ENCODE measurements at regions not wholly inside any gene's neighbourhood (a gene's known extent, or its start where the extent isn't known, plus 50 kb on each side); places are given as distances from the start of the nearest gene placed in this dataset.

DNA sequence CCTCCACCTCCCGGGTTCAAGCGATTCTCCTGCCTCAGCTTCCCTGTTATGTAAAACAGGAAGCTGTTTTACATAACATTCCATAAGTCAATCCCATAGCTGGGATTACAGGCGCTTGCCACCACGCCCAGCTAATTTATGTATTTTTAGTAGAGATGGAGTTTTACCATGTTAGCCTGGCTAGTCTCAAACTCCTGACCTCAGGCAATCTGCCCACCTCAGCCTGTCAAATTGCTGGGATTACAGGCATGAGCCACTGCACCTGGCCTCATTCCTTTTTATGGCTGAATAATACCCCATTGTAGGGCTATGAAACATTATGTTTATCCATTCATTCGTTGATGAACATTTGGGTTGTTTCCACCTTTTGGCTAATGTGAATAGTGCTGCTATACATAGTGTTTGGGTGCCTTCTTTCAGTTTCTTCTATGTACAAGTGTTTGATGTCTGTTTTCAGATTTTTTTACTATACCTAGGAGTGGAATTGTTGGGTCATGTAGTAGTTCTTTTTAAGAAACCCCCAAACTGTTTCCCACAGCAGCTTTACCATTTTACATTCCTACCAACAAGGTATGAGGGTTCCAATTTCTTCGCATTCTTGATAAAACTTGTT lies 138.7 kb upstream of the COL21A1 start:
- H3K9me3 Mint-ChIP-seq = no peaks in the 10 kb centered on the region
- H3K27ac Mint-ChIP-seq = no peak overlapping the region
- no peak overlapping the region for H3K4me3 Mint-ChIP-seq
- CTCF ChIA-PET = no interaction called here
- H3K27me3 Mint-ChIP-seq = peaks cover 3% of the 10 kb centered on the region
- no peaks in the 10 kb centered on the region for H3K36me3 Mint-ChIP-seq
- no peak for DNase-seq
- no peaks in the 10 kb centered on the region for H3K4me1 Mint-ChIP-seq

- H3K36me3 Mint-ChIP-seq = no peaks in the 10 kb centered on the region
- no peak overlapping the region for H3K27ac Mint-ChIP-seq
- CTCF ChIA-PET = no interaction called here
- DNase-seq = no peak
- no peaks in the 10 kb centered on the region for H3K9me3 Mint-ChIP-seq
- no peaks in the 10 kb centered on the region for H3K4me1 Mint-ChIP-seq
- no peak overlapping the region for H3K4me3 Mint-ChIP-seq
- H3K27me3 Mint-ChIP-seq = peaks cover 3% of the 10 kb centered on the region
Measured at GRCh38 chr6:56383160-56383559, 135.8 kb upstream of the COL21A1 start.

GRCh38 chr6:56382416-56382940 lies 135.1 kb upstream of the COL21A1 start:
- Mint-ChIP-seq H3K4me1 (no peaks in the 10 kb centered on the region), H3K27me3 (peaks cover 3% of the 10 kb centered on the region), H3K36me3 (no peaks in the 10 kb centered on the region), H3K9me3 (no peaks in the 10 kb centered on the region), H3K4me3 (no peak overlapping the region), H3K27ac (no peak overlapping the region)
- DNase-seq = no peak
- CTCF ChIA-PET = no interaction called here

DNA sequence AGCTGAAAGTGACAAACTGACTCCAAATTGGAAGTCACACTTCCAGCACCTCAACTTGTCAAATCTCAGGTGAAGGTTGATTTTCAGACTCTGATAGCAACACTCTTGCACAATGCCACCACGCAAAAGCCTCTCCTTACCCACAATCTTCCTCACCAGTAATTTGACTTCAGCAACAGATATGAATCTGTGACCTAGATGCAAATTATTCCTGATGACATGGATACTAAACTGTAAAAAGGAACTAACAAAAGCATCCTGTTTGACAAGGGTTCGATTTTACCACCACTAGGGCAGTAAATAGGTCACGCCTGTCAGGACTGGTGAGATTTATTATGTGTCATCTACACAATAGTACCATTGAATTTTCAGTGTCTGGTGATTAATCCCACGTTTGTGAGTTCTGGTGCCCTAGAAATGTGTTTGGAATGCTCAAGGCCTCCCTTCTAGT lies 134.4 kb upstream of the COL21A1 start:
- peaks cover 3% of the 10 kb centered on the region for H3K27me3 Mint-ChIP-seq
- no peak for DNase-seq

DNA sequence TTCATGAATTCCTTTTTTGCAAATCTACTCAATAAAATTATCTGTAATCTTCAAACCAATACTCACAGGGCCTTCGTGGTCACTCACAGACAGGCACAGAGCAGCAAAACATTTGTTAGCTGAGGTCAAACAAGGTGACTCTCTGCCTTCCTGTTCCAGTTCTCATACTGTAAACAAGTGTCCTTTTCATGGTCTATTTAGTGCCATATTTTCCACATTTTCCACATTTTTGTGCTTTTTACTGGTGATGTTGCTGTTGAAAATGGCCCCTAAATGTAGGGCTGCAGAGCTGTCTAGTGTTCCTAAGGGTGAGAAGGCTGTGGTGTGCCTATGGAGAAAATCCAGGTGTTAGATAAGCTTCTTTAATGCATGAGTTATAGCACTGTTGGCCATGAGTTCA lies 133.1 kb upstream of the COL21A1 start:
- no peak for DNase-seq
- CTCF ChIA-PET = no interaction called here
- Mint-ChIP-seq H3K27me3 (peaks cover 3% of the 10 kb centered on the region), H3K27ac (no peak overlapping the region), H3K4me1 (no peaks in the 10 kb centered on the region), H3K9me3 (no peaks in the 10 kb centered on the region), H3K36me3 (no peaks in the 10 kb centered on the region), H3K4me3 (no peak overlapping the region)

More for the DNA sequence above, 134.4 kb upstream of the COL21A1 start:
- Mint-ChIP-seq H3K36me3 (no peaks in the 10 kb centered on the region), H3K4me3 (no peak overlapping the region), H3K27ac (no peak overlapping the region), H3K4me1 (no peaks in the 10 kb centered on the region), H3K9me3 (no peaks in the 10 kb centered on the region)
- CTCF ChIA-PET = no interaction called here

DNA sequence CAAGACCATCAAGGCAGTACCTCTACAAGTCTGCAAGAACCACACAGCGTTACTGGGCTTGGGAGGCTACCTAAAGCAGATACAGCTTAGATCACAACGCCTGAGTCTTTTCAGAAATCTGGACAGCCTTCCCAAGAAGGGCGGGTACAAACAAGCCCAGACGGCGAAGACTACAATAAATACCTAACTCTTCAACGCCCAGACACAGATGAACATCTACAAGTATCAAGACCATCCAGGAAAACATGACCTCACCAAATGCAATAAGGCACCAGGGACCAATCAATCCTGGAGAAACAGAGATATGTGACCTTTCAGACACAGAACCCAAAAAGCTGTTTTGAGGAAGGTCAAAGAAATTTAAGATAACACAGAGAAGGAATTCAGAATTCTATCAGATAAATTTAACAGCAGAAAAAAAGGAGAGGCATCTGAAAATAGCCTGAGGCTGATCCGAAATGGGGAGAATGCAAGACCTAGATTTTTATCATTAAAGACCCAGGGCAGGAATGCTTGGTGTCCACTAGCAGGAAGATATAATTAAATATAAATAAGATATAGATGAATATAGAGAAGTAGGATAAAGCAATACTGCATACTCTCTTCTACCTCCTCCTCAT lies 131.7 kb upstream of the COL21A1 start:
- DNase-seq = no peak
- no peak overlapping the region for H3K27ac Mint-ChIP-seq
- CTCF ChIA-PET = no interaction called here
- no peaks in the 10 kb centered on the region for H3K36me3 Mint-ChIP-seq
- H3K4me1 Mint-ChIP-seq = no peaks in the 10 kb centered on the region
- no peak overlapping the region for H3K4me3 Mint-ChIP-seq
- H3K9me3 Mint-ChIP-seq = no peaks in the 10 kb centered on the region
- no peaks in the 10 kb centered on the region for H3K27me3 Mint-ChIP-seq

GRCh38 chr6:56378507-56378906 lies 131.1 kb upstream of the COL21A1 start:
- Mint-ChIP-seq H3K27me3 (no peaks in the 10 kb centered on the region), H3K9me3 (no peaks in the 10 kb centered on the region), H3K4me1 (no peaks in the 10 kb centered on the region), H3K4me3 (no peak overlapping the region), H3K36me3 (no peaks in the 10 kb centered on the region), H3K27ac (no peak overlapping the region)
- CTCF ChIA-PET = no interaction called here
- DNase-seq = no peak

DNA sequence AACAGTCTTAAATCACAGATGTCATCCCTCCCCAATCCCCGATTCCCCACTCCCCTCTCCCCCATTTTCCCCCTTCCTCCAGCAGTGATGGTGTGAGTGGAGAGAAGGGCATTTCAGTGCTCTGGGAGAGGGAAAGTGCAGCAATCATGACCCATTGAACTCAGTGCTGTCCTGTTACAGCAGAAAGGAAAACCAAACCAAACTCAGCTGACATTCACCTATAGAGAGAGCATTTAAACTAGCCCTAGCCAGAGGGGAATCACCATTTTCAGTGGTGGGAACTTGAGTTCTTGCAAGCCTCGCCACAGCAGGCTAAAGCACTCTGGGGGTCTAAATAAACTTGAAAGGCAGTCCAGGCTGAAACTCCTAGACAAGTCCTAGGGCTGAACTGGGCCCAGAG lies 129.9 kb upstream of the COL21A1 start:
- H3K27me3 Mint-ChIP-seq = no peaks in the 10 kb centered on the region
- DNase-seq = no peak
- H3K4me1 Mint-ChIP-seq = no peaks in the 10 kb centered on the region
- H3K9me3 Mint-ChIP-seq = no peaks in the 10 kb centered on the region
- no peak overlapping the region for H3K4me3 Mint-ChIP-seq
- no peaks in the 10 kb centered on the region for H3K36me3 Mint-ChIP-seq
- CTCF ChIA-PET = no interaction called here
- no peak overlapping the region for H3K27ac Mint-ChIP-seq

DNA sequence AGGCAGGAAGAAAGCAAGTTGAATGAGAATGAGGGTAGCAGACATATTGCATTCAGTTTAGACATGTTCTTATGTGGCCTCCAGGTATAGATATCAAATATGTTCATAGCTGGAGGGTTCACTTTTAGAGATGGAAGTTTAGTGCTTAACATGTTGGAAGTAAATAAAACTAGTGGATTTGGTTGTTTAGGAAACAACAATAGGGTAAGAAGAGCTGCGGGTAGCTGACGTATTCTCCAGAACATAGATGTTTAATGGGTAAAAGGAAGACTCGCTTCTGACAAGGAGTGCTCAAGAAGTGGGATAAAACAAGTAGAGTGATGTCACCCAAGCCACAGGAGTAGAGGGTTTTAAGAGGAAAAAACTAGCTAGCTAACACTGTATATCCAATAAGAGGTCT lies 128.4 kb upstream of the COL21A1 start:
- no peaks in the 10 kb centered on the region for H3K27me3 Mint-ChIP-seq
- no peak for DNase-seq
- CTCF ChIA-PET = no interaction called here
- no peak overlapping the region for H3K27ac Mint-ChIP-seq
- no peaks in the 10 kb centered on the region for H3K36me3 Mint-ChIP-seq
- H3K9me3 Mint-ChIP-seq = no peaks in the 10 kb centered on the region
- H3K4me3 Mint-ChIP-seq = no peak overlapping the region
- no peaks in the 10 kb centered on the region for H3K4me1 Mint-ChIP-seq

GRCh38 chr6:56374841-56375369 lies 127.5 kb upstream of the COL21A1 start:
- Mint-ChIP-seq H3K9me3 (no peaks in the 10 kb centered on the region), H3K27me3 (no peaks in the 10 kb centered on the region), H3K36me3 (no peaks in the 10 kb centered on the region), H3K4me3 (no peak overlapping the region), H3K4me1 (no peaks in the 10 kb centered on the region), H3K27ac (no peak overlapping the region)
- CTCF ChIA-PET = no interaction called here
- DNase-seq = no peak

- Mint-ChIP-seq H3K27me3 (no peaks in the 10 kb centered on the region), H3K9me3 (no peaks in the 10 kb centered on the region)
- CTCF ChIA-PET = interaction anchor here (1.0 kb wide), 1 partner anchor 10 kb away, joined by 3 read pairs; no protein-coding TSS in a partner anchor
Measured at GRCh38 chr6:56372406-56372995, 125.1 kb upstream of the COL21A1 start.

DNA sequence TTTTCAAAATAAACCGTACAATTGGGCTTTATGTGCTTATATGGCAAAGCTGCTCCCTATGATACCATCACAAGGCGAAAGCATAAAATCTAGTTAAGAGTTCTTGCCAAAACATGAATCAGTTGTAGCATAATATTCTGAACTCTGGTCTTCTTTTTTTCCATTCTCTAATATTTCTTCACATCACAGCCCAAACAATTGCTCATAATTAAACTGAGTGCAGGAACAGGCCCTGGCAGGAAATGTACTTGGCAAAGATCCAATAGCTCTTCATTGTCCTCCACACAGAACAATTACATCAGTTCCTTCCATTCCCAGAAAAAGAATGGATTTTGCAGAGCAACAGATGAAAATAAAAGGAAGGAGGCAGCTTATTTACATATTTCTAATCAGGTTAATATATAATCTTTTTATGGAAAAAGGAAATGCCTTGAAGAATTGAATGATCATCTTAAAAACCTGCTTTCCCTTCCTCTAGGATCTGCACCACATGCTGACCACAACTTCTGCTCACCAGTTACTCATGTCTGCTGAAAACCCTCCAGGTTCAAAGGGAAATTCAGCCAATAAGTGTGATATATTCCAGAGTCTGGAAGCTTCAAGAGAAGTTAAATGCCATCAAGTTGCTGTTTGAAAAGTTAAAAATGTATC lies 123.3 kb upstream of the COL21A1 start:
- no peak overlapping the region for H3K4me3 Mint-ChIP-seq
- no peaks in the 10 kb centered on the region for H3K4me1 Mint-ChIP-seq
- H3K27me3 Mint-ChIP-seq = no peaks in the 10 kb centered on the region
- no peaks in the 10 kb centered on the region for H3K9me3 Mint-ChIP-seq
- CTCF ChIA-PET = interaction anchor here (1.2 to 1.5 kb wide), 3 partner anchors 7 to 224 kb away, joined by 3 to 4 read pairs (median 3); no protein-coding TSS in a partner anchor
- no peaks in the 10 kb centered on the region for H3K36me3 Mint-ChIP-seq
- H3K27ac Mint-ChIP-seq = no peak overlapping the region
- DNase-seq = no peak

More at GRCh38 chr6:56372406-56372995, 125.1 kb upstream of the COL21A1 start:
- Mint-ChIP-seq H3K27ac (no peak overlapping the region), H3K36me3 (no peaks in the 10 kb centered on the region), H3K4me1 (no peaks in the 10 kb centered on the region), H3K4me3 (no peak overlapping the region)
- no peak for DNase-seq

DNA sequence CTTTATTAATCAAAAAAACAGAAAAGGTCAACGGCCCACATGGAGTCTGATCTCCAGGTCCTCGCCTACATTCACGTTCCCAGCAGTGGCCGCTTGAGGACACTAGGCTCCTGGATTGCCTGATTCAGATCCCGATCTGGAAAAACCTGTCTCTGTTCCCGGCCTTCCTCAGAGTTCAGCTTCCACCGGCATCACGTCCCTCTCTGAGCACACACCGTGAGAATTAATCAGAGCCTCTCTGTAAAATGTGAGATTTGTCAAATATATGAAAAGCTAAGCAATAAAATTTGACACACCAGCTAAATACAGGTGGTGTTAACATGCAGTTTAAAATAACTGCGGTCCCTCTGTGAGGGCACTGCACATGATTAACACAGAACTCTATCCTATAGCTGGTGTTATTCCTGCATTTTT lies 122.8 kb upstream of the COL21A1 start:
- Mint-ChIP-seq H3K4me1 (no peaks in the 10 kb centered on the region), H3K4me3 (no peak overlapping the region), H3K9me3 (no peaks in the 10 kb centered on the region), H3K36me3 (no peaks in the 10 kb centered on the region), H3K27ac (no peak overlapping the region), H3K27me3 (no peaks in the 10 kb centered on the region)
- CTCF ChIA-PET = interaction anchor here (1.5 kb wide), 1 partner anchor 55 kb away, joined by 4 read pairs; no protein-coding TSS in a partner anchor
- DNase-seq = no peak

GRCh38 chr6:56368491-56368890 lies 121.1 kb upstream of the COL21A1 start:
- Mint-ChIP-seq H3K27ac (no peak overlapping the region), H3K4me1 (no peaks in the 10 kb centered on the region), H3K9me3 (no peaks in the 10 kb centered on the region), H3K4me3 (no peak overlapping the region), H3K27me3 (peaks cover 3% of the 10 kb centered on the region), H3K36me3 (no peaks in the 10 kb centered on the region)
- no peak for DNase-seq
- CTCF ChIA-PET = no interaction called here
